Esophagus muscularis mucosa (tissue), 4 donors: ENCODE measurements at regions not wholly inside any gene's neighbourhood (a gene's known extent, or its start where the extent isn't known, plus 50 kb on each side); places are given as distances from the start of the nearest gene placed in this dataset.

Experiments used
- DNase-seq: peaks from one replicate; pipeline ENCODE4 v3.0.0-alpha.2; 2017; ENCODE audit errors: extremely low spot score
- H3K27ac ChIP-seq, 4 donors: fragments of 200-600 bp; sonication (generic); replicated peaks in 1 of 4; 1 replicate in 3 of 4; 2 replicates in 1 of 4; pipeline ENCODE4 v1.5.1; 2016 to 2019; ENCODE audit warnings: mild to moderate bottlenecking in 1 of 4
- H3K27me3 ChIP-seq, 4 donors: fragments of 200-600 bp; sonication (generic); one replicate each; pipeline versions ENCODE4 v1.5.1 to v1.6.0; 2016 to 2019
- H3K36me3 ChIP-seq, 4 donors: fragments of 200-600 bp; sonication (generic); one replicate each; pipeline ENCODE4 v1.5.1; 2016 to 2019
- H3K4me1 ChIP-seq, 4 donors: fragments of 200-600 bp; sonication (generic); one replicate each; pipeline ENCODE4 v1.5.1; 2016 to 2019
- H3K4me3 ChIP-seq, 4 donors: fragments of 200-600 bp; sonication (generic); 1 replicate in 2 of 4; 2 replicates in 2 of 4; pipeline ENCODE4 v1.5.1; 2016 to 2019; ENCODE audit warnings: mild to moderate bottlenecking in 4 of 4, moderate library complexity in 1 of 4
- H3K9me3 ChIP-seq, 4 donors: fragments of 200-600 bp; sonication (generic); 1 replicate in 3 of 4; 2 replicates in 1 of 4; pipeline ENCODE4 v1.5.1; 2016 to 2019
- CTCF ChIP-seq, 3 experiments: fragments of 200-600 bp in 2 of 3; fragments of 450-650 bp in 1 of 3; sonication (generic) in 2 of 3; IDR thresholded peaks; one replicate each; pipeline ENCODE4 v1.5.1; 2017 to 2019; ENCODE audit warnings: antibody characterized with exemption in 3 of 3, mild to moderate bottlenecking in 2 of 3, moderate library complexity in 1 of 3
- EP300 ChIP-seq: sonication (generic); formaldehyde crosslinking; IDR thresholded peaks from one replicate; pipeline ENCODE4 v1.6.1; 2017; ENCODE audit warnings: antibody characterized with exemption
- POLR2A ChIP-seq: fragments of 450-650 bp; IDR thresholded peaks from one replicate; pipeline ENCODE4 v1.6.1; 2017; ENCODE audit warnings: antibody characterized with exemption, moderate library complexity, mild to moderate bottlenecking, low read depth
- POLR2AphosphoS5 ChIP-seq, 2 donors: sonication (generic); formaldehyde crosslinking; IDR thresholded peaks; one replicate each; pipeline ENCODE4 v1.6.1; 2017; ENCODE audit warnings: antibody characterized with exemption in 2 of 2
- WGBS: methylation state at CpG from one replicate; pipeline ENCODE4 v1.1.5; 2018; 5-methylcytosine and 5-hydroxymethylcytosine counted together
- intact Hi-C: fragments of 100-400 bp; cut with DNase I; formaldehyde crosslinking; loops from one replicate; pipeline ENCODE4 v1.15.1; 2023

- Histone ChIP-seq H3K27me3 (no peaks in the 10 kb centered on the region), H3K27ac (no peak overlapping the region), H3K4me3 (no peak overlapping the region), H3K4me1 (no peaks in the 10 kb centered on the region), H3K9me3 (no peaks in the 10 kb centered on the region), H3K36me3 (no peaks in the 10 kb centered on the region)
- 83% methylated on average over 2 of the region's 2 CpGs for WGBS
- no peak for DNase-seq
- no peak for TF ChIP-seq POLR2AphosphoS5 (IDR thresholded peaks at IDR 0.05)
- TF ChIP-seq POLR2A = no peak
- TF ChIP-seq CTCF (IDR thresholded peaks at IDR 0.05) = no peak
- TF ChIP-seq EP300 = no peak
- intact Hi-C loops = no loop called here
These were observed 1134.7 kb upstream of the CDH2 start for GRCh38 chr18:29311580-29311979.

- no peak for DNase-seq
- no peak for TF ChIP-seq CTCF (IDR thresholded peaks at IDR 0.05)
- no peak for TF ChIP-seq EP300
- TF ChIP-seq POLR2A = no peak
- no peak for TF ChIP-seq POLR2AphosphoS5 (IDR thresholded peaks at IDR 0.05)
- no peaks in the 10 kb centered on the region for H3K4me1 ChIP-seq
- intact Hi-C loops = no loop called here
- H3K36me3 ChIP-seq = no peaks in the 10 kb centered on the region
- H3K9me3 ChIP-seq = no peaks in the 10 kb centered on the region
- no peaks in the 10 kb centered on the region for H3K27me3 ChIP-seq
- WGBS = 96% methylated on average over 1 of the region's 1 CpG
- no peak overlapping the region for H3K27ac ChIP-seq
- H3K4me3 ChIP-seq = no peak overlapping the region
These were observed 1132.4 kb upstream of the CDH2 start for GRCh38 chr18:29309366-29309765.

- H3K27me3 ChIP-seq = no peaks in the 10 kb centered on the region
- H3K4me1 ChIP-seq = no peaks in the 10 kb centered on the region
- DNase-seq = no peak
- H3K4me3 ChIP-seq = no peak overlapping the region
- H3K36me3 ChIP-seq = no peaks in the 10 kb centered on the region
- intact Hi-C loops = no loop called here
- H3K27ac ChIP-seq = no peak overlapping the region
- TF ChIP-seq EP300 (no peak), POLR2AphosphoS5 (IDR thresholded peaks at IDR 0.05) (no peak), CTCF (IDR thresholded peaks at IDR 0.05) (no peak)
- no peaks in the 10 kb centered on the region for H3K9me3 ChIP-seq
- WGBS = 89% methylated on average over 1 of the region's 1 CpG
These were observed 1131.1 kb upstream of the CDH2 start for GRCh38 chr18:29307982-29308381.

- Histone ChIP-seq H3K36me3 (no peaks in the 10 kb centered on the region), H3K4me1 (no peaks in the 10 kb centered on the region), H3K9me3 (no peaks in the 10 kb centered on the region), H3K4me3 (no peak overlapping the region), H3K27me3 (no peaks in the 10 kb centered on the region), H3K27ac (no peak overlapping the region)
- intact Hi-C loops = no loop called here
- no peak for TF ChIP-seq CTCF (IDR thresholded peaks at IDR 0.05)
- TF ChIP-seq POLR2A = no peak
- no peak for TF ChIP-seq POLR2AphosphoS5 (IDR thresholded peaks at IDR 0.05)
- no peak for TF ChIP-seq EP300
- 100% methylated on average over 2 of the region's 2 CpGs for WGBS
- DNase-seq = no peak
These were observed 1130.3 kb upstream of the CDH2 start for GRCh38 chr18:29307231-29307630.

GRCh38 chr18:29305516-29305915 is 1128.6 kb upstream of the CDH2 start:
- Histone ChIP-seq H3K27me3 (no peaks in the 10 kb centered on the region), H3K27ac (no peak overlapping the region), H3K4me1 (no peaks in the 10 kb centered on the region), H3K36me3 (no peaks in the 10 kb centered on the region), H3K4me3 (no peak overlapping the region), H3K9me3 (no peaks in the 10 kb centered on the region)
- no peak for TF ChIP-seq CTCF (IDR thresholded peaks at IDR 0.05)
- no peak for TF ChIP-seq POLR2A
- no peak for TF ChIP-seq POLR2AphosphoS5 (IDR thresholded peaks at IDR 0.05)
- no peak for TF ChIP-seq EP300
- 73% methylated on average over 3 of the region's 3 CpGs for WGBS
- intact Hi-C loops = no loop called here
- no peak for DNase-seq
